ENCODE measurements at regions not wholly inside any gene's neighbourhood (a gene's known extent, or its start where the extent isn't known, plus 50 kb on each side); places are given as distances from the start of the nearest gene placed in this dataset.

DNA sequence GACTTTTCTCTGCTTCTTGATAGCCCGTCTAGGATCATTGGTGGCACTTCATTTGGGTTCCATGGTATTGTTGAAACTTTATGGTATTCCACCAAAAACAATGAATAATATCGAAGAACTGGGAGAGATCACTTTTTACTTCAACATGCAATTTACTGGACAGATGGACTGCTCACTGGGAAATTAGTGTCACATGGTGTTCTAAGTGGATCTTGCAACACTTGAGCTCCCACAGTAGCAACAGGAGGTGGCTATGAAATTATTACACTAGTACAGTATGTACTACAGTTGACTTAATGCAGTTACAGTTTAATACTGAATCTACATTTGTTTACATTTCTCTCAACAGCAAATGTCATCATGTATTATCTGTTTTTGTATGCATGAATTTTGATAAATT, 997.3 kb downstream of the REEP3 start:
- Histone ChIP-seq H3K4me3 (ENCODE audit: low read depth, low read length) (no peak overlapping the region), H3K9me3 (no peaks in the 10 kb centered on the region), H3K36me3 (ENCODE audit: control insufficient read depth, insufficient read depth, low read length) (no peaks in the 10 kb centered on the region), H3K4me1 (no peaks in the 10 kb centered on the region), H3K27me3 (replicated peaks; ENCODE audit: control insufficient read depth, insufficient read depth, low read length) (no peaks in the 10 kb centered on the region)
- H3K36me3 Mint-ChIP-seq (ENCODE audit: insufficient read depth, unreplicated experiment), result no peaks in the 10 kb centered on the region
- no peak for DNase-seq
- TF ChIP-seq, protein P1, sequence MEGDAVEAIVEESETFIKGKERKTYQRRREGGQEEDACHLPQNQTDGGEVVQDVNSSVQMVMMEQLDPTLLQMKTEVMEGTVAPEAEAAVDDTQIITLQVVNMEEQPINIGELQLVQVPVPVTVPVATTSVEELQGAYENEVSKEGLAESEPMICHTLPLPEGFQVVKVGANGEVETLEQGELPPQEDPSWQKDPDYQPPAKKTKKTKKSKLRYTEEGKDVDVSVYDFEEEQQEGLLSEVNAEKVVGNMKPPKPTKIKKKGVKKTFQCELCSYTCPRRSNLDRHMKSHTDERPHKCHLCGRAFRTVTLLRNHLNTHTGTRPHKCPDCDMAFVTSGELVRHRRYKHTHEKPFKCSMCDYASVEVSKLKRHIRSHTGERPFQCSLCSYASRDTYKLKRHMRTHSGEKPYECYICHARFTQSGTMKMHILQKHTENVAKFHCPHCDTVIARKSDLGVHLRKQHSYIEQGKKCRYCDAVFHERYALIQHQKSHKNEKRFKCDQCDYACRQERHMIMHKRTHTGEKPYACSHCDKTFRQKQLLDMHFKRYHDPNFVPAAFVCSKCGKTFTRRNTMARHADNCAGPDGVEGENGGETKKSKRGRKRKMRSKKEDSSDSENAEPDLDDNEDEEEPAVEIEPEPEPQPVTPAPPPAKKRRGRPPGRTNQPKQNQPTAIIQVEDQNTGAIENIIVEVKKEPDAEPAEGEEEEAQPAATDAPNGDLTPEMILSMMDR (IDR thresholded peaks at IDR 0.05; ENCODE audit: insufficient read depth in 1 of 2, low read depth in 1 of 2, low read length in 1 of 2, severe bottlenecking in 1 of 2, unreplicated experiment in 1 of 2), result no peak
- peaks cover 6% of the 10 kb centered on the region for H3K27me3 Mint-ChIP-seq (ENCODE audit: insufficient read depth, unreplicated experiment)
- no peaks in the 10 kb centered on the region for H3K4me1 Mint-ChIP-seq (ENCODE audit: low read depth, unreplicated experiment)
- intact Hi-C loops (cut with micrococcal nuclease; ENCODE audit: unreplicated experiment), result no loop called here
- no peaks in the 10 kb centered on the region for H3K9me3 Mint-ChIP-seq (ENCODE audit: unreplicated experiment)
- ChIA-PET POLR2A (no interaction called here), CTCF (no interaction called here)
- BruUV-seq (replicated peaks), result no TSS peak
- H3K27ac Mint-ChIP-seq (ENCODE audit: unreplicated experiment), result no peak overlapping the region
- no peak overlapping the region for H3K4me3 Mint-ChIP-seq (ENCODE audit: unreplicated experiment)

DNA sequence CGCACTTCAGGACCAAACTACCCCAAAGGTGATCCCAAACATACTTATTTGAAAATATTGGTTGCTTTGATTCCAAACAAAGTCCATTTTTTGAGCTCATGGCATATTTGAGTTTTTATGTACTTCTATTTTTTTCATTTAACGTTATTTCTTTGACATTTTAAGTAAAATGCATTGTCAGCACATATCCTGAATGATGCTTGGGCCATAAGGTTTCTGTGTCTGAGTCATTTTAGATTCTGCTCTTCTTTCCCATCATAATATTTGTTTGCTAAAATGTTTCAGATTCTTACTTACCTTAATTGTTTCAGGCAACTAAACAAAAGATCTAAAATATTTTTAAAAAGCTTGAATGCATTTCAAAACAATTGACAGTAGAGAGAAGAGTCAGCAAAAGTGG, 998.2 kb downstream of the REEP3 start:
- Histone ChIP-seq H3K27me3 (replicated peaks; ENCODE audit: control insufficient read depth, insufficient read depth, low read length) (no peaks in the 10 kb centered on the region), H3K4me3 (ENCODE audit: low read depth, low read length) (no peak overlapping the region), H3K4me1 (no peaks in the 10 kb centered on the region), H3K9me3 (no peaks in the 10 kb centered on the region), H3K36me3 (ENCODE audit: control insufficient read depth, insufficient read depth, low read length) (no peaks in the 10 kb centered on the region)
- H3K27ac Mint-ChIP-seq (ENCODE audit: unreplicated experiment), result no peak overlapping the region
- no peaks in the 10 kb centered on the region for H3K4me1 Mint-ChIP-seq (ENCODE audit: low read depth, unreplicated experiment)
- CTCF ChIA-PET, result no interaction called here
- peaks cover 6% of the 10 kb centered on the region for H3K27me3 Mint-ChIP-seq (ENCODE audit: insufficient read depth, unreplicated experiment)
- POLR2A ChIA-PET, result no interaction called here
- no peak overlapping the region for H3K4me3 Mint-ChIP-seq (ENCODE audit: unreplicated experiment)
- no peak for DNase-seq
- BruUV-seq (replicated peaks), result no TSS peak
- intact Hi-C loops (cut with micrococcal nuclease; ENCODE audit: unreplicated experiment), result no loop called here
- H3K9me3 Mint-ChIP-seq (ENCODE audit: unreplicated experiment), result no peaks in the 10 kb centered on the region
- TF ChIP-seq, protein P1 (IDR thresholded peaks at IDR 0.05; ENCODE audit: insufficient read depth in 1 of 2, low read depth in 1 of 2, low read length in 1 of 2, severe bottlenecking in 1 of 2, unreplicated experiment in 1 of 2), result no peak
- H3K36me3 Mint-ChIP-seq (ENCODE audit: insufficient read depth, unreplicated experiment), result no peaks in the 10 kb centered on the region

DNA sequence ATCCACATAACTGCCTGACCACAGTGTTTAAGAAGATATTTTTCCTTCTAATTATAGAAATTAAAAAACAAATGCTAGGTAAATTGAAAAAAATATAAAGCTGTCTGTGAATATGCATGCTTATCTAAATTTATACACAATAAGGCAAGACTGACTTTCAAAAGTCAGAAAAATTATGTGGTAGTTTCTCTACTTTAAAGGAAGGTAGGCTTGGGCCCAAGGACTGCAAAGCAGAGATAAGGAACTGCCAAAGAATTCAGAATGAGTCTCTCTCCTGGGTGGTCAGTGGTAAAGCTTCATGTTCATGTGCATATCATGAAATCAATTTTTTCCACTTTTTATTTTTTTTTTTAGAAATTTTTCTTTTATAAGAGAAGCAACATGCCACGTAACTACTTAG, 998.6 kb downstream of the REEP3 start:
- Mint-ChIP-seq H3K36me3 (ENCODE audit: insufficient read depth, unreplicated experiment) (no peaks in the 10 kb centered on the region), H3K27ac (ENCODE audit: unreplicated experiment) (no peak overlapping the region), H3K27me3 (ENCODE audit: insufficient read depth, unreplicated experiment) (peaks cover 6% of the 10 kb centered on the region), H3K4me1 (ENCODE audit: low read depth, unreplicated experiment) (no peaks in the 10 kb centered on the region), H3K9me3 (ENCODE audit: unreplicated experiment) (no peaks in the 10 kb centered on the region), H3K4me3 (ENCODE audit: unreplicated experiment) (no peak overlapping the region)
- no peaks in the 10 kb centered on the region for H3K4me1 ChIP-seq
- TF ChIP-seq, protein P1 (IDR thresholded peaks at IDR 0.05; ENCODE audit: insufficient read depth in 1 of 2, low read depth in 1 of 2, low read length in 1 of 2, severe bottlenecking in 1 of 2, unreplicated experiment in 1 of 2), result no peak
- no peaks in the 10 kb centered on the region for H3K9me3 ChIP-seq
- DNase-seq, result no peak
- CTCF ChIA-PET, result no interaction called here
- POLR2A ChIA-PET, result no interaction called here
- H3K27me3 ChIP-seq (replicated peaks; ENCODE audit: control insufficient read depth, insufficient read depth, low read length), result no peaks in the 10 kb centered on the region; the same call in 1 of the 2 replicates
- no TSS peak for BruUV-seq (replicated peaks)
- no peaks in the 10 kb centered on the region for H3K36me3 ChIP-seq (ENCODE audit: control insufficient read depth, insufficient read depth, low read length)
- intact Hi-C loops (cut with micrococcal nuclease; ENCODE audit: unreplicated experiment), result no loop called here
- H3K4me3 ChIP-seq (ENCODE audit: low read depth, low read length), result no peak overlapping the region

All from Caco-2 (cell line).